ENCODE measurements at regions not wholly inside any gene's neighbourhood (a gene's known extent, or its start where the extent isn't known, plus 50 kb on each side); places are given as distances from the start of the nearest gene placed in this dataset.
A peak's percentile ranks its signal among the peaks of the same experiment; 100 is the strongest.

- peak overlapping the region; percentile 50 for H3K27ac ChIP-seq (ENCODE audit: control insufficient read depth, insufficient read depth, low read length)
- DNase-seq (ENCODE audit: low read depth, low spot score), result no peak
Observed at GRCh38 chr3:30504939-30505338, 101.5 kb upstream of the TGFBR2 start.

GRCh38 chr3:30505866-30506520 is 100.4 kb upstream of the TGFBR2 start:
- Histone ChIP-seq H3K36me3 (ENCODE audit: control insufficient read depth in 2 of 2, extremely low read depth in 1 of 2, insufficient read depth in 2 of 2, low read length in 2 of 2) (no peaks in the 10 kb centered on the region), H3K9ac (ENCODE audit: control insufficient read depth, extremely low read depth, insufficient read depth, low read length) (no peak overlapping the region), H3K79me2 (ENCODE audit: control insufficient read depth, insufficient read depth, low read length) (no peaks in the 10 kb centered on the region), H4K20me1 (ENCODE audit: control insufficient read depth, extremely low read depth, insufficient read depth, low read length) (no peaks in the 10 kb centered on the region), H3K27me3 (ENCODE audit: control insufficient read depth, extremely low read depth, insufficient read depth, low read length) (no peaks in the 10 kb centered on the region), H3K4me3 (ENCODE audit: control insufficient read depth in 2 of 3, extremely low read depth in 1 of 3, insufficient read depth in 2 of 3, low read depth in 1 of 3, low read length in 3 of 3) (no peak overlapping the region), H3K9me1 (ENCODE audit: control insufficient read depth, extremely low read depth, insufficient read depth, low read length) (no peaks in the 10 kb centered on the region), H3K4me1 (ENCODE audit: control insufficient read depth, extremely low read depth, insufficient read depth, low read length) (peaks cover 40% of the 10 kb centered on the region), H3K27ac (ENCODE audit: control insufficient read depth, insufficient read depth, low read length) (no peak overlapping the region), H3K9me3 (ENCODE audit: control insufficient read depth, low read depth, low read length) (peaks cover under 1% of the 10 kb centered on the region), H2AFZ (ENCODE audit: control insufficient read depth, low read length) (no peak overlapping the region), H3K4me2 (ENCODE audit: control insufficient read depth, extremely low read depth, insufficient read depth, low read depth, low read length) (no peak overlapping the region)
- dilution Hi-C loops (cut with MboI; ENCODE audit: extremely low pct_ligation_motif_present, low sequenced_read_pairs), result no loop called here
- TF ChIP-seq EZH2 (IDR thresholded peaks at IDR 0.05; ENCODE audit: low read length) (no peak), CTCF (optimal IDR thresholded peaks at IDR 0.05 in 1 of 3, IDR thresholded peaks at IDR 0.05 in 1 of 3, conservative IDR thresholded peaks at IDR 0.05 in 1 of 3; ENCODE audit: extremely low read depth in 1 of 3, insufficient read depth in 2 of 3, low read length in 3 of 3) (no peak)
- DNase-seq (ENCODE audit: low read depth, low spot score), result no peak
- no peak for FAIRE-seq

More at GRCh38 chr3:30504939-30505338, 101.5 kb upstream of the TGFBR2 start:
- Histone ChIP-seq H3K4me3 (ENCODE audit: control insufficient read depth in 2 of 3, extremely low read depth in 1 of 3, insufficient read depth in 2 of 3, low read depth in 1 of 3, low read length in 3 of 3) (no peak overlapping the region), H2AFZ (ENCODE audit: control insufficient read depth, low read length) (no peak overlapping the region), H3K4me1 (ENCODE audit: control insufficient read depth, extremely low read depth, insufficient read depth, low read length) (peaks cover 38% of the 10 kb centered on the region), H3K27me3 (ENCODE audit: control insufficient read depth, extremely low read depth, insufficient read depth, low read length) (no peaks in the 10 kb centered on the region), H3K79me2 (ENCODE audit: control insufficient read depth, insufficient read depth, low read length) (no peaks in the 10 kb centered on the region), H3K9me1 (ENCODE audit: control insufficient read depth, extremely low read depth, insufficient read depth, low read length) (no peaks in the 10 kb centered on the region), H3K9ac (ENCODE audit: control insufficient read depth, extremely low read depth, insufficient read depth, low read length) (no peak overlapping the region), H4K20me1 (ENCODE audit: control insufficient read depth, extremely low read depth, insufficient read depth, low read length) (no peaks in the 10 kb centered on the region), H3K4me2 (ENCODE audit: control insufficient read depth, extremely low read depth, insufficient read depth, low read depth, low read length) (no peak overlapping the region), H3K36me3 (ENCODE audit: control insufficient read depth in 2 of 2, extremely low read depth in 1 of 2, insufficient read depth in 2 of 2, low read length in 2 of 2) (no peaks in the 10 kb centered on the region), H3K9me3 (ENCODE audit: control insufficient read depth, low read depth, low read length) (peaks cover 1% of the 10 kb centered on the region)
- TF ChIP-seq CTCF (optimal IDR thresholded peaks at IDR 0.05 in 1 of 3, IDR thresholded peaks at IDR 0.05 in 1 of 3, conservative IDR thresholded peaks at IDR 0.05 in 1 of 3; ENCODE audit: extremely low read depth in 1 of 3, insufficient read depth in 2 of 3, low read length in 3 of 3), result no peak
- FAIRE-seq, result no peak
- dilution Hi-C loops (cut with MboI; ENCODE audit: extremely low pct_ligation_motif_present, low sequenced_read_pairs), result no loop called here
